ENCODE measurements at regions not wholly inside any gene's neighbourhood (a gene's known extent, or its start where the extent isn't known, plus 50 kb on each side); places are given as distances from the start of the nearest gene placed in this dataset.

DNA sequence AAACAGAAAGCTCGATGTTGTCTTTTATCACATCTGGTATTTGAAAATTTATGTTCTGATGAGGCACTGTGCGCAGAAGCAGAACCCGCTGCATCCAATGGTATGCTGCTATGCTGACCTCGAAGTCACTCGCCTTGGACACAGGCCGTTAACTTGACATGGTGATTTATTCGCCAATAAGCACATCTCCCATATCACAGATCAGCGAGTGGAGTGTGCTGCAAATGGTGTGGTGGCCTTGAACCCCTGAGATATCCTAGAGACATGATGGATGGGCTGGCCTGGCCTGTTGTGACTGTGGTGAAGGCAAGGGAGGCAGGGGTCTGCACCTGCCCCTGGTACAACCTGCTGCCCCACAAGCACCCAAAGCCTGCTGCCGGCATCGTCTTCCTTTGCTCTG, 175.4 kb upstream of the FRG1 start:
- no peak for DNase-seq (ENCODE audit: low spot score, unreplicated experiment)
- H3K36me3 Mint-ChIP-seq (ENCODE audit: insufficient read depth), result no peaks in the 10 kb centered on the region
- no peak overlapping the region for H3K4me3 Mint-ChIP-seq (ENCODE audit: low read depth)
- TF ChIP-seq CTCF (IDR thresholded peaks at IDR 0.05; ENCODE audit: unreplicated experiment), result no peak
- peaks cover 30% of the 10 kb centered on the region for H3K9me3 Mint-ChIP-seq (ENCODE audit: low read depth)
- H3K27me3 Mint-ChIP-seq, result no peaks in the 10 kb centered on the region
- H3K4me1 Mint-ChIP-seq (ENCODE audit: low read depth), result no peaks in the 10 kb centered on the region
- no peak overlapping the region for H3K27ac Mint-ChIP-seq

DNA sequence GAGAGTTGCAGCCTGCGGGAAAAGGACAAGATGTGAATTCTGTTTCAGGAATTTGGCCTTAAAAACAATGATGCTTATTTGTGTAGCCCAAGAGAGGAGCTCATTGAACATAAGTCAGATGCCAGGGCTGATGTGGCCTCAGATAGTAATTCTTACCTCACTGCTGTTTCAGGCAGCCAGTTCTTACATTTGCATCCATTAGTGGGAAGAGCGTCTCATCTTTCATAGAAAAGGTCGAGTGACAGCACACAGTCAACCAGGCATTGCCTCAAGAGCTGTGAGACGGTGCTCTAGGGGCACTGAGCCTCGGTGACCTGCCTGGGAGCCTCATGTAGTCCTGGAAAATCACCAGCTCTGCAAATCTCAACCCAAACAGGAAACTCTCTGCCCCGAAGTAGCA, 174.9 kb upstream of the FRG1 start:
- peaks cover 28% of the 10 kb centered on the region for H3K9me3 Mint-ChIP-seq (ENCODE audit: low read depth)
- H3K27me3 Mint-ChIP-seq, result no peaks in the 10 kb centered on the region
- H3K36me3 Mint-ChIP-seq (ENCODE audit: insufficient read depth), result no peaks in the 10 kb centered on the region
- H3K27ac Mint-ChIP-seq, result no peak overlapping the region
- H3K4me1 Mint-ChIP-seq (ENCODE audit: low read depth), result no peaks in the 10 kb centered on the region
- no peak for DNase-seq (ENCODE audit: low spot score, unreplicated experiment)
- H3K4me3 Mint-ChIP-seq (ENCODE audit: low read depth), result no peak overlapping the region
- TF ChIP-seq CTCF (IDR thresholded peaks at IDR 0.05; ENCODE audit: unreplicated experiment), result no peak

GRCh38 chr4:189767941-189768340, 172.7 kb upstream of the FRG1 start:
- Mint-ChIP-seq H3K27ac (no peak overlapping the region), H3K4me3 (ENCODE audit: low read depth) (no peak overlapping the region), H3K4me1 (ENCODE audit: low read depth) (no peaks in the 10 kb centered on the region), H3K27me3 (no peaks in the 10 kb centered on the region), H3K36me3 (ENCODE audit: insufficient read depth) (no peaks in the 10 kb centered on the region), H3K9me3 (ENCODE audit: low read depth) (peaks cover 26% of the 10 kb centered on the region)
- no peak for DNase-seq (ENCODE audit: low spot score, unreplicated experiment)
- no peak for TF ChIP-seq CTCF (IDR thresholded peaks at IDR 0.05; ENCODE audit: unreplicated experiment)

GRCh38 chr4:189769131-189769530, 171.5 kb upstream of the FRG1 start:
- Mint-ChIP-seq H3K4me3 (ENCODE audit: low read depth) (no peak overlapping the region), H3K36me3 (ENCODE audit: insufficient read depth) (no peaks in the 10 kb centered on the region), H3K27ac (no peak overlapping the region), H3K4me1 (ENCODE audit: low read depth) (no peaks in the 10 kb centered on the region), H3K9me3 (ENCODE audit: low read depth) (peaks cover 27% of the 10 kb centered on the region), H3K27me3 (no peaks in the 10 kb centered on the region)
- DNase-seq (ENCODE audit: low spot score, unreplicated experiment), result no peak
- no peak for TF ChIP-seq CTCF (IDR thresholded peaks at IDR 0.05; ENCODE audit: unreplicated experiment)

GRCh38 chr4:189771696-189772361, 168.8 kb upstream of the FRG1 start:
- no peaks in the 10 kb centered on the region for H3K36me3 Mint-ChIP-seq (ENCODE audit: insufficient read depth)
- H3K4me3 Mint-ChIP-seq (ENCODE audit: low read depth), result no peak overlapping the region
- no peak overlapping the region for H3K27ac Mint-ChIP-seq
- no peak for TF ChIP-seq CTCF (IDR thresholded peaks at IDR 0.05; ENCODE audit: unreplicated experiment)
- no peak for DNase-seq (ENCODE audit: low spot score, unreplicated experiment)
- no peaks in the 10 kb centered on the region for H3K4me1 Mint-ChIP-seq (ENCODE audit: low read depth)
- no peaks in the 10 kb centered on the region for H3K27me3 Mint-ChIP-seq
- H3K9me3 Mint-ChIP-seq (ENCODE audit: low read depth), result peaks cover 22% of the 10 kb centered on the region
